ENCODE measurements at regions not wholly inside any gene's neighbourhood (a gene's known extent, or its start where the extent isn't known, plus 50 kb on each side); places are given as distances from the start of the nearest gene placed in this dataset.

GRCh38 chr12:38157933-38158401 lies 158.6 kb upstream of the ALG10B start:
- Mint-ChIP-seq H3K27me3 (no peaks in the 10 kb centered on the region), H3K4me1 (ENCODE audit: unreplicated experiment) (no peaks in the 10 kb centered on the region), H3K27ac (no peak overlapping the region), H3K4me3 (no peak overlapping the region), H3K36me3 (no peaks in the 10 kb centered on the region), H3K9me3 (peaks cover 4% of the 10 kb centered on the region)
- TF ChIP-seq CTCF (conservative IDR thresholded peaks at IDR 0.05) = no peak
- no peak for DNase-seq (ENCODE audit: extremely low spot score, unreplicated experiment)

DNA sequence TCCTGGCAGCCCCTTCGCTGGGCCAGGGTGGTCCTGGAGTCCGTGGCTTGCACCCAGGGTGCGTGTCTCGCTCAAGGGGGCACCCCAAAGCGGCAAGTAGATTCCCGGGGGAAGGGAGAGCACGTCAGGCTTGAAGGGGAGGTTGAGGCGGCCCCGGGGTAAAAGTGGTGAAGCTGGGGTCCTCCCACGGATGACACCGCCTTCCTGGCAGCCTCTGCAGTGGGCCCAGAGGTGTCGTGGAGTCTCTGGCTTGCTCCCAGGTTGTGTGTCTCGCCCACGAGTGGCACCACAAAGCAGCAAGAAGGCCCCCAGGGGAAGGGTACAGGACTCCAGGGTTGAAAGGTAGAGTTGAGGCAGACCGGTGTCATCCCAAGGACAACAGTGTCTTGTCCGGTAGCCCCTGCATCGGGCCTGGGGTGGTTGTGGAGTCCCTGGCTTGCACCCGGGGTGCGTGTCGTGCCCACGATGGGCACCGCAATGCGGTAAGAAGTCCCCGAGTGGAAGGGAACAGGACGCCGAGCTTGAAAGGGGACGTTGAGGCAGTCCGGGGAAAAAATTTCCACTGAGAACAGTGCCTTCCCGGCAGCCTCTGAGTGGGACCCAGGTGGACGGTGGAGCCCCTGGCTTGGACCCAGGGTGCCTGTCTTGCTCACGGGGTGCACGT lies 158.0 kb upstream of the ALG10B start:
- Mint-ChIP-seq H3K9me3 (peaks cover 4% of the 10 kb centered on the region), H3K36me3 (no peaks in the 10 kb centered on the region), H3K4me3 (no peak overlapping the region), H3K4me1 (ENCODE audit: unreplicated experiment) (no peaks in the 10 kb centered on the region), H3K27ac (no peak overlapping the region), H3K27me3 (no peaks in the 10 kb centered on the region)
- DNase-seq (ENCODE audit: extremely low spot score, unreplicated experiment) = no peak
- no peak for TF ChIP-seq CTCF (conservative IDR thresholded peaks at IDR 0.05)

DNA sequence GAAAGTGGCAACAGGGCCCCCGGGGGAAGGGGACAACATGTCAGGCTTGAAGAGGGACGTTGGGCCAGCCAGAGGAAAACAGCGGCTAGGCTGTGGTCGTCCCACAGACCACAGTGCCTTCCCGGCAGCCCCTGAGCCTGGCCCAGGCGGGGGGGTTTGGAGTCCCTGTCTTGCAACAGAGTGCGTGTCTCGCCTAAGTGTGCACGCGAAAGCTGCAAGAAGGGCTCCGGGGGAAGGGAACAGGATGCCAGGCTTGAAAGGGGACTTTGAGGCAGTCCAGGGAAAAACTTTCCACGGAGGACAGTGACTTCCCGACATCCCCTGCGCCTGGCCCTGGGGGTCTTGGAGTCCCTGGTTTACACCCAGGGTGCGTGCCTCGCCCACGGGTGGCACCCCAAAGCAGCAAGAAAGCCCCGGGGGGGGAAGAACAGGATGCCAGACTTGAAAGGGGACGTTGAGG lies 157.5 kb upstream of the ALG10B start:
- Mint-ChIP-seq H3K4me1 (ENCODE audit: unreplicated experiment) (no peaks in the 10 kb centered on the region), H3K4me3 (no peak overlapping the region), H3K9me3 (peaks cover under 1% of the 10 kb centered on the region), H3K27me3 (no peaks in the 10 kb centered on the region), H3K27ac (no peak overlapping the region), H3K36me3 (no peaks in the 10 kb centered on the region)
- TF ChIP-seq CTCF (conservative IDR thresholded peaks at IDR 0.05) = no peak
- no peak for DNase-seq (ENCODE audit: extremely low spot score, unreplicated experiment)

- Mint-ChIP-seq H3K4me1 (ENCODE audit: unreplicated experiment) (no peaks in the 10 kb centered on the region), H3K27me3 (no peaks in the 10 kb centered on the region), H3K36me3 (no peaks in the 10 kb centered on the region), H3K27ac (no peak overlapping the region), H3K4me3 (no peak overlapping the region), H3K9me3 (no peaks in the 10 kb centered on the region)
- DNase-seq (ENCODE audit: extremely low spot score, unreplicated experiment) = no peak
- TF ChIP-seq CTCF (conservative IDR thresholded peaks at IDR 0.05) = no peak
These were observed 156.8 kb upstream of the ALG10B start for GRCh38 chr12:38159591-38160317.

DNA sequence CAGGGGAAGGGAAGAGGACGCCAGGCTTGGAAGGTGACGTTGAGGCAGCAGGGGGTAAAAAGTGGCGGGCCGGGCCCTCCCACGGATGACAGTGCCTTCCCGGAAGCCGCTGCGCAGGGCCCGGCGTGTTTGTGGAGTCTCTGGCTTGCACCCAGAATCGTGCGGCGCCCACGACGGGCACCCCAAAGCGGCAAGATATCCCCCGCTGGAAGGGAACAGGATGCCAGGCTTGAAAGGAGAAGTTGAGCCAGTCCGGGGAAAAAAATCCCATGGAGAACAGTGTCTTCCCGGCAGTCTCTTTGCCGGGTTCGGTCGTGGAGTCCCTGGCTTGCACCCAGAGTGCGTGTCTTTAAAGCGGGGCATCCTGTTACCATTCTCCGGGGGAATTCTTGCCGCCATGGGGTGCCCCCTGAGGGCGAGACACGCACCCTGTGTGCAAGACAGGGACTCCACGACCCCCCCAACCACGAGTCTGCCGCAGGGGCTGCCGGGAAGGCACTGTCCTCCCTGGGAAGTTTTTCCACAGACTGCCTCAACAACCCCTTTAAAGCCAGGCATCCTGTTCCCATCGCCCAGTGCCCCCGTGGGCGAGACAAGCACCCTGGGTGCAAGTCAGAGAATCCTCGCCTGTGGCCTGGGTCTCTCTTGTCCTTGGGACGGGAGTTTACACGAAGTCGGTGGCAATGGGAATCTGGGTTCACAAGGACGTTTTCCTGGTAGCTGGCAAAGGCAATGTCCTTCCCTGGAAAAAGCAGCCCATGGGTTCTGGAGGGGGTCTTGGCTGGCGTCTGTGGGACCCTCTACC lies 156.1 kb upstream of the ALG10B start:
- H3K9me3 Mint-ChIP-seq = no peaks in the 10 kb centered on the region
- no peaks in the 10 kb centered on the region for H3K4me1 Mint-ChIP-seq (ENCODE audit: unreplicated experiment)
- no peak overlapping the region for H3K4me3 Mint-ChIP-seq
- no peak for DNase-seq (ENCODE audit: extremely low spot score, unreplicated experiment)
- H3K27ac Mint-ChIP-seq = no peak overlapping the region
- no peak for TF ChIP-seq CTCF (conservative IDR thresholded peaks at IDR 0.05)
- no peaks in the 10 kb centered on the region for H3K36me3 Mint-ChIP-seq
- H3K27me3 Mint-ChIP-seq = no peaks in the 10 kb centered on the region

Measured in type B pancreatic cell (in vitro differentiated cells).